CD4-positive, CD25-positive, alpha-beta regulatory T cell (primary cell): ENCODE measurements at regions not wholly inside any gene's neighbourhood (a gene's known extent, or its start where the extent isn't known, plus 50 kb on each side); places are given as distances from the start of the nearest gene placed in this dataset.
"Not testable (repeated sequence)": the region's sequence is repeated elsewhere in the genome, so short reads cannot be mapped to it uniquely, and the experiment has no call there.

Experiments used
- ATAC-seq, 2 donors: fragments of 150-1000 bp; cut with Tn5 transposase; one replicate each; pipeline ENCODE4 v1.10.0; 2021; ENCODE audit warnings: low read depth in 2 of 2, moderate number of reproducible peaks in 2 of 2, moderate library complexity in 1 of 2
- DNase-seq, 3 donors: peaks; one replicate each; pipeline versions ENCODE4 v3.0.0 to v3.0.0-alpha.2; 2012 to 2022; ENCODE audit warnings: mixed read lengths in 1 of 3
- H3K27ac ChIP-seq: one replicate; pipeline ENCODE4 v1.7.0; 2013; ENCODE audit warnings: mild to moderate bottlenecking, low read length; ENCODE audit not compliant: insufficient read depth, poor library complexity, severe bottlenecking
- H3K27me3 ChIP-seq: one replicate; pipeline ENCODE4 v1.7.0; 2013; ENCODE audit warnings: low read length; ENCODE audit not compliant: control insufficient read depth, insufficient read depth
- H3K36me3 ChIP-seq: one replicate; pipeline ENCODE4 v1.7.0; 2013; ENCODE audit warnings: mild to moderate bottlenecking, low read length, moderate library complexity; ENCODE audit not compliant: control insufficient read depth, insufficient read depth
- H3K4me1 ChIP-seq: 2 replicates; pipeline ENCODE4 v1.7.0; 2013; ENCODE audit warnings: mild to moderate bottlenecking, low read length; ENCODE audit not compliant: insufficient read depth, control insufficient read depth, poor library complexity, severe bottlenecking
- H3K4me3 ChIP-seq: one replicate; pipeline ENCODE4 v1.7.0; 2013; ENCODE audit warnings: low read depth, mild to moderate bottlenecking, low read length, moderate library complexity
- H3K9me3 ChIP-seq, 2 experiments: 1 replicate in 1 of 2; 2 replicates in 1 of 2; pipeline ENCODE4 v1.7.0; 2013; ENCODE audit warnings: low read length in 2 of 2, mild to moderate bottlenecking in 1 of 2, moderate library complexity in 1 of 2; ENCODE audit not compliant: control insufficient read depth in 2 of 2
- H3K27ac Mint-ChIP-seq, 3 donors: one replicate each; pipeline ENCODE4 v1.8.0; 2020 to 2022; ENCODE audit warnings: mild to moderate bottlenecking in 3 of 3, mixed read lengths in 3 of 3, moderate library complexity in 2 of 3
- H3K27me3 Mint-ChIP-seq: one replicate; pipeline ENCODE4 v1.8.0; 2022; ENCODE audit warnings: mild to moderate bottlenecking, mixed read lengths
- H3K36me3 Mint-ChIP-seq: one replicate; pipeline ENCODE4 v1.8.0; 2020; ENCODE audit warnings: mixed read lengths
- H3K4me1 Mint-ChIP-seq, 4 donors: one replicate each; pipeline ENCODE4 v1.8.0; 2020 to 2022; ENCODE audit warnings: mixed read lengths in 4 of 4, mild to moderate bottlenecking in 1 of 4
- H3K4me3 Mint-ChIP-seq, 4 donors: one replicate each; pipeline ENCODE4 v1.8.0; 2020 to 2022; ENCODE audit warnings: mild to moderate bottlenecking in 4 of 4, mixed read lengths in 4 of 4, moderate library complexity in 3 of 4
- H3K9me3 Mint-ChIP-seq, 7 donors: one replicate each; pipeline ENCODE4 v1.8.0; 2020 to 2022; ENCODE audit warnings: mixed read lengths in 7 of 7, mild to moderate bottlenecking in 3 of 7, moderate library complexity in 2 of 7

DNA sequence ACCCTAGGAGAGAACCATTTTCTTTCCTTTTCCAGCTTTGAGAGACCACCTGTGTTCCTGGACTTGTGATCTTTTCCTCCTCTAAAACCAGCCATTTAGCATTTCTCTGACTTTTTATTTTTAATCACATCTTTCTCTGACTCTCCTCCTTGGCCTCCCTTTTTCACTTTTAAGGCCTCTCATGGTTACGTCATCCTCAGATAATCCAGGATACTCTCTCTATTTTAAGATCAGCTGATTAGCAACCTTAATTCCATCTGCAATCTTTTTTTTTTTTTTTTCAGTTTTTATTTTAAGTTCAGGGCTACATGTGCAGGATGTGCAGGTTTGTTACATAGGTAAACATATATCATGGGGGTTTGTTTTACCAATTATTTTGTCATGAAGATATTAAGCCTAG, 54.0 kb downstream of the RFPL4B start:
- Mint-ChIP-seq H3K9me3 (peaks cover 0 to 8% (median 4%) of the 10 kb centered on the region in 7 donors), H3K27ac (peak overlapping the region in 1 of 3 donors; percentile 14)

DNA sequence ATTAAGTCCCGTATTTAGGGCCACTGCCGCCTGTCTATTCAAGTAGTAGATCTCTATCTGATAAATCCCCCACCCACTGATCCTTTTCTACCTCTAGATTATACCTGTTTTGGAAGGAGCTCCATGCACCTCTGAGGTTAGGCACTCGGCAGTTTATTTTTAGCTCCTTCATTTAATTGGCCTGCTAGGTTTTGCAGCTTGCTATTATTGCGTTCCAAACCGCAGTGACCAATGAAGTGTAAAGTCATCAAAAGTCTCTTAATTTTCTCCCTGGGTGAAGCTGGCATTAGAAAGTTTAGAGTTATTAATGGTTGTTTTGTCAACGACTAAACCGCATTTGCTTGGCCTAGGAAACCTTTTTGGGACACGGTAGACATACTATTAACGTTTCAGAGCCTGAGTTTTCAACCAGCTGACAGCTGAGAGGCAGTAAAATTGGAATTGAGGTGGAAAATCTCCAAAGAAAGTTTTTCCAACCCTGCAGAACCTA, 60.0 kb downstream of the RFPL4B start:
- Mint-ChIP-seq H3K27ac (no peak overlapping the region), H3K9me3 (peaks cover 0 to 6% (median 0%) of the 10 kb centered on the region in 7 donors), H3K27me3 (peaks cover 8% of the 10 kb centered on the region), H3K4me1 (no peaks in the 10 kb centered on the region), H3K4me3 (no peak overlapping the region), H3K36me3 (no peaks in the 10 kb centered on the region)
- no peak overlapping the region for H3K4me3 ChIP-seq
- no peak for ATAC-seq
- no peak overlapping the region for H3K27ac ChIP-seq
- H3K9me3 ChIP-seq: no peaks in the 10 kb centered on the region
- DNase-seq: no peak
- no peaks in the 10 kb centered on the region for H3K27me3 ChIP-seq
- H3K4me1 ChIP-seq: no peaks in the 10 kb centered on the region
- H3K36me3 ChIP-seq: no peaks in the 10 kb centered on the region

More for the DNA sequence above, 54.0 kb downstream of the RFPL4B start:
- H3K27ac ChIP-seq: no peak overlapping the region
- ATAC-seq (no peak), DNase-seq (no peak)
- no peaks in the 10 kb centered on the region for H3K36me3 ChIP-seq
- Mint-ChIP-seq H3K27me3 (peaks cover 12% of the 10 kb centered on the region), H3K36me3 (no peaks in the 10 kb centered on the region), H3K4me3 (no peak overlapping the region), H3K4me1 (no peaks in the 10 kb centered on the region)
- H3K27me3 ChIP-seq: no peaks in the 10 kb centered on the region
- H3K4me1 ChIP-seq: no peaks in the 10 kb centered on the region
- no peak overlapping the region for H3K4me3 ChIP-seq
- H3K9me3 ChIP-seq: no peaks in the 10 kb centered on the region

DNA sequence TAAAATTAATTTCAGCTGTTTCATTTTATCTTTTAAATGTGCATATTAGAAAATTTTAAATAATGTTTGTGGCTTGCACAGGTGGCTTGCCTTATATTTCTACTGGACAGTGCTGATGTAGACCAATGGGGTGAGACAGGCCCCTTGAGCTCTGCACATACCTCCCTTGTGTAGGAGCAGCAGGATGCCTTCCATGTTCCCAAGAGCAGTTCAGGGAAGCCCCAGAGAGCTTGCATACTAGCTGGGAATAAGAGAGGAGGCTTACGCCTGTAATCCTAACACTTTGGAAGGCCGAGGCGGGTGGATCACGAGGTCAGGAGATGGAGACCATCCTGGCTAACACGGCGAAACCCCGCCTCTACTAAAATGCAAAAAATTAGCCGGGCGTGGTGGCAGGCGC, 61.4 kb downstream of the RFPL4B start:
- Mint-ChIP-seq H3K27ac (no peak overlapping the region), H3K9me3 (peaks cover 0 to 6% (median 0%) of the 10 kb centered on the region in 7 donors), H3K4me3 (no peak overlapping the region), H3K27me3 (peaks cover 8% of the 10 kb centered on the region), H3K36me3 (no peaks in the 10 kb centered on the region), H3K4me1 (no peaks in the 10 kb centered on the region)
- Histone ChIP-seq H3K9me3 (no peaks in the 10 kb centered on the region), H3K4me1 (no peaks in the 10 kb centered on the region), H3K36me3 (no peaks in the 10 kb centered on the region), H3K4me3 (no peak overlapping the region), H3K27ac (no peak overlapping the region), H3K27me3 (no peaks in the 10 kb centered on the region)
- ATAC-seq: no peak
- no peak for DNase-seq

DNA sequence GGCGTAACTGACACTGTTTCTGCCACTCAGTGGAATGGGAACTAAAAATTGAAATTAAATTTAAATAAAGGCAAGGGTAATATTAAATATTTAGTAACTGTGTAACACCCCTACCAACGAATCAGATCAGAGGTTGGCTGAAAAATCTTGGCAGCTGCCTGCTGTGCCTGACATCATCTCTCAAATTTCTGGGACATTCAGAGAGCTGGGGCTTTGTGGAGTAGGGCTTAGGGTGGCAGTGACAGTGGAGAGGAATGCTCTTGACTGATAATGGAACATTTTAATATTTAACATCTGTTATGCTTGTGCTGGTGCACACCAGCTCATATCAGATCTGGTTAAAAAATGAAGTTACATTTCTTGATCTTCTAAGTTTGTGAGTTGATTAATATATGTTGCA, 62.2 kb downstream of the RFPL4B start:
- DNase-seq (no peak), ATAC-seq (no peak)
- no peaks in the 10 kb centered on the region for H3K4me1 Mint-ChIP-seq
- no peak overlapping the region for H3K4me3 ChIP-seq
- peaks cover 0 to 6% (median 0%) of the 10 kb centered on the region in 7 donors for H3K9me3 Mint-ChIP-seq
- no peaks in the 10 kb centered on the region for H3K36me3 Mint-ChIP-seq
- no peak overlapping the region for H3K4me3 Mint-ChIP-seq
- peaks cover 7% of the 10 kb centered on the region for H3K27me3 Mint-ChIP-seq
- no peaks in the 10 kb centered on the region for H3K4me1 ChIP-seq
- no peaks in the 10 kb centered on the region for H3K36me3 ChIP-seq
- no peaks in the 10 kb centered on the region for H3K27me3 ChIP-seq
- no peak overlapping the region for H3K27ac ChIP-seq
- H3K9me3 ChIP-seq: no peaks in the 10 kb centered on the region
- H3K27ac Mint-ChIP-seq: no peak overlapping the region

DNA sequence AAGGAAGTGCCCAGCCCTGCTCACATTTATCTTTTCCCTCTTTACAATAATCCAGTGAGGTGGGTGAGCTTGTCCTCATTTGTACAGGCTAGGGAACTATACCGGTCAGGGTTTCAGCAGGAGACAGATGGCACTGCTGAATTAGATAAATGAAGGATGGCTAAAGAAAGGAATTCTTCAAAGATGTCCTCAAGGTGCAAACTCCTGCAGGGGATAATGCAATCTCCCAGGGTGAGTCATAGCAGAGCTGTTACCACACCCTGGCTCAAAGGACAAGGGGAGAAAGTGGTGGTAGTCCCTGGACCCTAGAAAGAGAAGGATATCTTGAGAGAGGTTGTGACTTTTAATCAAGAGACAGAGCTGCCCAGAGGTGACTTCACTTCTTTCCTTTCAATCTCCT, 66.7 kb downstream of the RFPL4B start:
- no peaks in the 10 kb centered on the region for H3K27me3 Mint-ChIP-seq

DNA sequence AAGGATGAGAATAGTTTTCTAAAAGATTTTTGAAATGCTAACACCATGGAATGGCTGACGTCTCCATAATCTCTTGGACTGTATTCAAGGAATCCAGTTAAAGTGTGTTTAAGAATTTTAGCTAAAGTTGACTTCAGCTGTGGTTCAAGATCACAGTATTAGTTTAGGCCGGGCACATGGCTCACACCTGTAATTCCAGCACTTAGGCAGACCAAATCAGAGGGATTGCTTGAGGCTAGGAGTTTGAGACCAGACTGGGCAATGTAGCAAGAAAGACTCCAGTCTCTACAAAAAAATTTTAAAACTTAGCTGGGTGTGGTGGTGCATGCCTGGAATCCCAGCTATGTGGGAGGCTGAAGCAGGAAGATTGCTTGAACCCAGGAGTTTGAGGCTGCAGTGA, 68.2 kb downstream of the RFPL4B start:
- ATAC-seq (no peak), DNase-seq (no peak)
- H3K36me3 Mint-ChIP-seq: no peaks in the 10 kb centered on the region
- no peaks in the 10 kb centered on the region for H3K9me3 ChIP-seq
- H3K36me3 ChIP-seq: no peaks in the 10 kb centered on the region
- H3K4me1 ChIP-seq: no peaks in the 10 kb centered on the region
- no peak overlapping the region for H3K27ac Mint-ChIP-seq
- no peak overlapping the region for H3K4me3 Mint-ChIP-seq
- H3K4me3 ChIP-seq: no peak overlapping the region
- no peaks in the 10 kb centered on the region for H3K27me3 ChIP-seq
- H3K27me3 Mint-ChIP-seq: no peaks in the 10 kb centered on the region
- H3K27ac ChIP-seq: no peak overlapping the region
- H3K9me3 Mint-ChIP-seq: peaks cover 0 to 4% (median 0%) of the 10 kb centered on the region in 7 donors
- H3K4me1 Mint-ChIP-seq: no peaks in the 10 kb centered on the region

More for the DNA sequence above, 66.7 kb downstream of the RFPL4B start:
- Histone ChIP-seq H3K9me3 (no peaks in the 10 kb centered on the region), H3K4me1 (no peaks in the 10 kb centered on the region), H3K36me3 (no peaks in the 10 kb centered on the region), H3K27ac (no peak overlapping the region), H3K27me3 (no peaks in the 10 kb centered on the region), H3K4me3 (no peak overlapping the region)
- Mint-ChIP-seq H3K27ac (no peak overlapping the region), H3K4me1 (no peaks in the 10 kb centered on the region), H3K9me3 (peaks cover 0 to 4% (median 0%) of the 10 kb centered on the region in 7 donors), H3K36me3 (no peaks in the 10 kb centered on the region), H3K4me3 (no peak overlapping the region)
- no peak for DNase-seq
- no peak for ATAC-seq

DNA sequence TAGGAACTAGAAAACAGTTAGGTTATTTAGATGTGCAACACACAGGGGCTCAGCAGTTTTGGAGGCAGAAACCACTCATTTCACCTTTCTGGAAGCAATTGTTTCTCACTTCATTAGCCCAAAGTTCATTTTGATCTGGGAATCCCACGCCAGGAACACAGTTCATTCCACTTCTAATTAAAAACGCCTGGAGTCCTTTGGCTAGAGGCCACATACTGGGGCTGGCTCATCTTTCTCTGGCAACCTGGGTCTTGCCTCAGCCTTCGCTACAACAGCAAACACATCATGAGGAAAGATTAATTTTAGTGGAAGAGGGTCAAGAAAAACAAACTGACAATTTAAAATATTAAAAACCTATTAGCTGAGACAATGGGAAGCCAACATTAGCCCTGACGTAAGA, 69.7 kb downstream of the RFPL4B start:
- H3K27me3 ChIP-seq: no peaks in the 10 kb centered on the region
- H3K4me1 Mint-ChIP-seq: no peaks in the 10 kb centered on the region
- H3K4me3 ChIP-seq: no peak overlapping the region
- H3K4me3 Mint-ChIP-seq: no peak overlapping the region
- H3K9me3 ChIP-seq: no peaks in the 10 kb centered on the region
- DNase-seq: no peak
- H3K27ac Mint-ChIP-seq: no peak overlapping the region
- H3K27me3 Mint-ChIP-seq: no peaks in the 10 kb centered on the region
- H3K36me3 ChIP-seq: no peaks in the 10 kb centered on the region
- peaks cover 0 to 4% (median 0%) of the 10 kb centered on the region in 7 donors for H3K9me3 Mint-ChIP-seq
- no peaks in the 10 kb centered on the region for H3K4me1 ChIP-seq
- no peak overlapping the region for H3K27ac ChIP-seq
- no peaks in the 10 kb centered on the region for H3K36me3 Mint-ChIP-seq
- no peak for ATAC-seq

DNA sequence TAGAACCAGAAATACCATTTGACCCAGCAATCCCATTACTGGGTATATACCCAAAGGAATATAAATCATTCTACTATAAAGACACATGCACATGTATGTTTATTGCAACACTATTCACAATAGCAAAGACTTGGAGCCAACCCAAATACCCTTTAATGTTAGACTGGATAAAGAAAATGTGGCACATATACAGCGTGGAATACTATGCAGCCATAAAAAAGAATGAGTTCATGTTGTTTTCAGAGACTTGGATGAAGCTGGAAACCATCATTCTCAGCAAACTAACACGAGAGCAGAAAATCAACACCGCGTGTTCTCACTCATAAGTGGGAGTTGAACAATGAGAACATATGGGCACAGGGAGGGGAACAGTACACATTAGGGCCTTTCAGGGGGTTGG, 79.9 kb downstream of the RFPL4B start:
- DNase-seq, H3K27me3 Mint-ChIP-seq, ATAC-seq, H3K9me3 Mint-ChIP-seq, H3K9me3 ChIP-seq, H3K27me3 ChIP-seq, H3K36me3 ChIP-seq, H3K4me3 Mint-ChIP-seq, H3K27ac Mint-ChIP-seq, H3K36me3 Mint-ChIP-seq, H3K4me3 ChIP-seq, H3K4me1 Mint-ChIP-seq, H3K4me1 ChIP-seq, H3K27ac ChIP-seq: not testable (repeated sequence)
